ENCODE measurements at regions not wholly inside any gene's neighbourhood (a gene's known extent, or its start where the extent isn't known, plus 50 kb on each side); places are given as distances from the start of the nearest gene placed in this dataset.

- no peak overlapping the region for H3K4me3 ChIP-seq (ENCODE audit: low read depth, low read length)
- no peak for DNase-seq (ENCODE audit: low read depth)
- no peak for TF ChIP-seq CTCF (IDR thresholded peaks at IDR 0.05; ENCODE audit: insufficient read depth, low read depth, low read length, missing control alignments)
Measured at GRCh38 chr3:63032881-63033280, 157.7 kb upstream of the CADPS start.

- no peak for TF ChIP-seq CTCF (IDR thresholded peaks at IDR 0.05; ENCODE audit: insufficient read depth, low read depth, low read length, missing control alignments)
- H3K4me3 ChIP-seq (ENCODE audit: low read depth, low read length), result no peak overlapping the region
- DNase-seq (ENCODE audit: low read depth), result no peak
Measured at GRCh38 chr3:63034101-63034500, 158.9 kb upstream of the CADPS start.

- DNase-seq (ENCODE audit: low read depth), result no peak
- TF ChIP-seq CTCF (IDR thresholded peaks at IDR 0.05; ENCODE audit: insufficient read depth, low read depth, low read length, missing control alignments), result no peak
- no peak overlapping the region for H3K4me3 ChIP-seq (ENCODE audit: low read depth, low read length)
Measured at GRCh38 chr3:63037116-63037515, 161.9 kb upstream of the CADPS start.

- H3K4me3 ChIP-seq (ENCODE audit: low read depth, low read length), result no peak overlapping the region
- no peak for DNase-seq (ENCODE audit: low read depth)
- TF ChIP-seq CTCF (IDR thresholded peaks at IDR 0.05; ENCODE audit: insufficient read depth, low read depth, low read length, missing control alignments), result no peak
Measured at GRCh38 chr3:63042833-63043232, 167.6 kb upstream of the CADPS start.

- TF ChIP-seq CTCF (IDR thresholded peaks at IDR 0.05; ENCODE audit: insufficient read depth, low read depth, low read length, missing control alignments), result no peak
- no peak for DNase-seq (ENCODE audit: low read depth)
- H3K4me3 ChIP-seq (ENCODE audit: low read depth, low read length), result no peak overlapping the region
Measured at GRCh38 chr3:63043631-63044030, 168.4 kb upstream of the CADPS start.

- DNase-seq (ENCODE audit: low read depth), result no peak
- no peak for TF ChIP-seq CTCF (IDR thresholded peaks at IDR 0.05; ENCODE audit: insufficient read depth, low read depth, low read length, missing control alignments)
- H3K4me3 ChIP-seq (ENCODE audit: low read depth, low read length), result no peak overlapping the region
Measured at GRCh38 chr3:63046152-63046551, 170.9 kb upstream of the CADPS start.

GRCh38 chr3:63046580-63046979 lies 171.4 kb upstream of the CADPS start:
- no peak overlapping the region for H3K4me3 ChIP-seq (ENCODE audit: low read depth, low read length)
- no peak for DNase-seq (ENCODE audit: low read depth)
- no peak for TF ChIP-seq CTCF (IDR thresholded peaks at IDR 0.05; ENCODE audit: insufficient read depth, low read depth, low read length, missing control alignments)
